Gastrocnemius medialis (tissue), 4 donors: ENCODE measurements at regions not wholly inside any gene's neighbourhood (a gene's known extent, or its start where the extent isn't known, plus 50 kb on each side); places are given as distances from the start of the nearest gene placed in this dataset.

ENCODE experiments used
- ATAC-seq, 2 donors: fragments of 150-250 bp; one replicate each; pipeline ENCODE4 v1.9.1; 2016
- DNase-seq, 2 donors: peaks; one replicate each; pipeline ENCODE4 v3.0.0-alpha.2; 2019
- H3K27ac ChIP-seq, 4 donors: fragments of 200-600 bp; sonication (generic); 1 replicate in 1 of 4; 2 replicates in 3 of 4; pipeline ENCODE4 v1.5.1; 2016 to 2018; ENCODE audit warnings: mild to moderate bottlenecking in 2 of 4, moderate library complexity in 1 of 4
- H3K27me3 ChIP-seq, 3 donors: fragments of 200-600 bp; sonication (generic) in 2 of 3; 1 replicate in 1 of 3; 2 replicates in 2 of 3; pipeline versions ENCODE4 v1.5.1 to v1.6.0; 2016 to 2019; ENCODE audit warnings: mild to moderate bottlenecking in 1 of 3, moderate library complexity in 1 of 3
- H3K36me3 ChIP-seq, 2 donors: fragments of 200-600 bp; sonication (generic) in 1 of 2; one replicate each; pipeline ENCODE4 v1.5.1; 2017 to 2018
- H3K4me1 ChIP-seq, 2 donors: fragments of 200-600 bp; sonication (generic) in 1 of 2; one replicate each; pipeline ENCODE4 v1.5.1; 2016 to 2017; ENCODE audit warnings: mild to moderate bottlenecking in 2 of 2
- H3K4me3 ChIP-seq, 4 donors: fragments of 200-600 bp; sonication (generic) in 3 of 4; 1 replicate in 1 of 4; 2 replicates in 3 of 4; pipeline ENCODE4 v1.5.1; 2016 to 2019; ENCODE audit warnings: mild to moderate bottlenecking in 2 of 4
- H3K9me3 ChIP-seq, 3 donors: fragments of 200-600 bp; sonication (generic) in 2 of 3; 1 replicate in 1 of 3; 2 replicates in 2 of 3; pipeline ENCODE4 v1.5.1; 2016 to 2019
- POLR2A ChIP-seq, 2 donors: fragments of 450-650 bp; IDR thresholded peaks; one replicate each; pipeline ENCODE4 v1.6.1; 2017; ENCODE audit warnings: antibody characterized with exemption in 2 of 2, mild to moderate bottlenecking in 2 of 2, moderate library complexity in 2 of 2
- in situ Hi-C, 4 donors: fragments of 200-750 bp; cut with MboI; loops; one replicate each; pipeline versions ENCODE4 v1.15.0 to v1.8.0; 2017; ENCODE audit warnings: low sequenced_read_pairs in 4 of 4
- intact Hi-C: fragments of 100-400 bp; cut with DNase I; formaldehyde crosslinking; loops from one replicate; pipeline ENCODE4 v1.15.1; 2023; ENCODE audit warnings: low total_unique reads
- TF ChIP-seq, protein P1 (sequence below), 5 experiments: fragments of 450-650 bp in 3 of 5; fragments of 200-600 bp in 2 of 5; sonication (generic) in 2 of 5; IDR thresholded peaks in 4 of 5; conservative IDR thresholded peaks in 1 of 5; 1 replicate in 4 of 5; 2 replicates in 1 of 5; pipeline ENCODE4 v1.5.1; 2016 to 2019; ENCODE audit warnings: antibody characterized with exemption in 5 of 5, mild to moderate bottlenecking in 3 of 5, moderate library complexity in 3 of 5

DNA sequence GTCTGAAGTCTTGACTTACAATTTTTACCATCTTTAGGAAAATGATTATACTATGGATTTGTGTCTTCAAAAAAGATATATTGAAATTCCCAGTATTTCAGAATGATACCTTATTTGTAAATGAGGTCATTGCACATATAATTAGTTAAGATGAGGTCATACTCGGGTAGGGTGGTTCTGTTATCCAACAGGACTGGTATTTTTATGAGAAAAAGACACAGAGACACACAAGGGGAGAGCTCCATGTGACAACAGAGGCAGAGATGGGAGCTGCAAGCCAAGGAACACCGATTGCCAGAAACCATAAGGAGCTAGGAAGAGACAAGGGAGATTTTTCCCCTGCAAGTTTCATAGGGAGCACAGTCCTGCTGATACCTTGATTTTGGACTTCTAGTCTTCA lies 356.9 kb downstream of the ARL4A start:
- H3K9me3 ChIP-seq, result no peaks in the 10 kb centered on the region
- intact Hi-C loops, result no loop called here
- no peaks in the 10 kb centered on the region for H3K36me3 ChIP-seq
- no peaks in the 10 kb centered on the region for H3K27me3 ChIP-seq
- no peak for DNase-seq
- TF ChIP-seq, protein P1, sequence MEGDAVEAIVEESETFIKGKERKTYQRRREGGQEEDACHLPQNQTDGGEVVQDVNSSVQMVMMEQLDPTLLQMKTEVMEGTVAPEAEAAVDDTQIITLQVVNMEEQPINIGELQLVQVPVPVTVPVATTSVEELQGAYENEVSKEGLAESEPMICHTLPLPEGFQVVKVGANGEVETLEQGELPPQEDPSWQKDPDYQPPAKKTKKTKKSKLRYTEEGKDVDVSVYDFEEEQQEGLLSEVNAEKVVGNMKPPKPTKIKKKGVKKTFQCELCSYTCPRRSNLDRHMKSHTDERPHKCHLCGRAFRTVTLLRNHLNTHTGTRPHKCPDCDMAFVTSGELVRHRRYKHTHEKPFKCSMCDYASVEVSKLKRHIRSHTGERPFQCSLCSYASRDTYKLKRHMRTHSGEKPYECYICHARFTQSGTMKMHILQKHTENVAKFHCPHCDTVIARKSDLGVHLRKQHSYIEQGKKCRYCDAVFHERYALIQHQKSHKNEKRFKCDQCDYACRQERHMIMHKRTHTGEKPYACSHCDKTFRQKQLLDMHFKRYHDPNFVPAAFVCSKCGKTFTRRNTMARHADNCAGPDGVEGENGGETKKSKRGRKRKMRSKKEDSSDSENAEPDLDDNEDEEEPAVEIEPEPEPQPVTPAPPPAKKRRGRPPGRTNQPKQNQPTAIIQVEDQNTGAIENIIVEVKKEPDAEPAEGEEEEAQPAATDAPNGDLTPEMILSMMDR (IDR thresholded peaks at IDR 0.05 in 4 of 5, conservative IDR thresholded peaks at IDR 0.05 in 1 of 5), result no peak
- no peak for TF ChIP-seq POLR2A (IDR thresholded peaks at IDR 0.05)
- H3K27ac ChIP-seq, result no peak overlapping the region
- ATAC-seq, result no peak
- no peak overlapping the region for H3K4me3 ChIP-seq
- H3K4me1 ChIP-seq, result no peaks in the 10 kb centered on the region
- in situ Hi-C loops, result no loop called here

GRCh38 chr7:13047061-13047460 lies 359.6 kb downstream of the ARL4A start:
- H3K4me3 ChIP-seq, result no peak overlapping the region
- TF ChIP-seq POLR2A (IDR thresholded peaks at IDR 0.05), result no peak
- TF ChIP-seq, protein P1 (IDR thresholded peaks at IDR 0.05 in 4 of 5, conservative IDR thresholded peaks at IDR 0.05 in 1 of 5), result no peak
- intact Hi-C loops, result no loop called here
- in situ Hi-C loops, result no loop called here
- H3K4me1 ChIP-seq, result no peaks in the 10 kb centered on the region
- H3K36me3 ChIP-seq, result no peaks in the 10 kb centered on the region
- no peak for DNase-seq
- no peak overlapping the region for H3K27ac ChIP-seq
- no peaks in the 10 kb centered on the region for H3K9me3 ChIP-seq
- H3K27me3 ChIP-seq, result no peaks in the 10 kb centered on the region
- no peak for ATAC-seq

DNA sequence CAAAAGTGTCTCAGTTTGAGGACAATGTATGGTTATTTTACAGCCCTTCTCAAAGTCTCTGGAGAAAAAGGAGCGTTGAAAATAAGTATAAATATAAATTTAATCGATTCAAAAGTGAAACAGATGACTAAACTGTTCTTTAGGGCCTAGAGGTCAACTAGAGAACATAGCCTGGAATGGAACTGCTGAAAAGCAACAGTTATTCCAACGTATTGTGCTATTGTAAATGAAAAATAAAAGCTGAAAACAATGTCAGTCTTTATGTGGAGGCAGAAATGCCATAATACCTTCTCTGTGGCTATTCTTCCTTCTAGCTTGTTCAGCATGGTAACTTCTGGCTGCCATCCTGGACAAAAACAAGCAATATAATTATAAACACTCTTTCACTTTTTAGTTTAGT lies 362.5 kb downstream of the ARL4A start:
- in situ Hi-C loops, result no loop called here

DNA sequence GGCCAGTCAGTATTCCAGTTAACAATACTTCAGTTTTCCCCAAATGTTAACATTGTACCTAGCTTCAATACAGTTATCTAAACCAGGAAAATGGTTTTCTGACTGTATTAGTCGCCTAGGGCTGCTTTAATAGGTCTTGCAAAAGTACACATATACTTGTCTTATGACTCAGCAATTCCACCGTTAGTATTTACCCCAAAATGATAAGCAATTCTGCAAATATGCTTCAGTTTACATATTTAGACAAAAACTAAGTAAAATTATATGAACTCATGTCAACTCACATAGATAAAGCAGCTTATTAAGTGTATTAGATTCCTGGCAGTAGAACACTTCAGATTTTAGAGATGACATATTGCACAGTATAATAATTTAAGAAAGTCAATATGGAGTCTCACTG lies 363.3 kb downstream of the ARL4A start:
- no peaks in the 10 kb centered on the region for H3K27me3 ChIP-seq
- ATAC-seq (no peak), DNase-seq (no peak)
- no peak overlapping the region for H3K27ac ChIP-seq
- H3K4me3 ChIP-seq, result no peak overlapping the region
- H3K4me1 ChIP-seq, result no peaks in the 10 kb centered on the region
- no peaks in the 10 kb centered on the region for H3K36me3 ChIP-seq
- in situ Hi-C loops, result no loop called here
- H3K9me3 ChIP-seq, result no peaks in the 10 kb centered on the region
- TF ChIP-seq POLR2A (IDR thresholded peaks at IDR 0.05), result no peak
- TF ChIP-seq, protein P1 (IDR thresholded peaks at IDR 0.05 in 4 of 5, conservative IDR thresholded peaks at IDR 0.05 in 1 of 5), result no peak
- intact Hi-C loops, result no loop called here

More for the DNA sequence above, 362.5 kb downstream of the ARL4A start:
- H3K4me1 ChIP-seq, result no peaks in the 10 kb centered on the region
- TF ChIP-seq POLR2A (IDR thresholded peaks at IDR 0.05), result no peak
- TF ChIP-seq, protein P1 (IDR thresholded peaks at IDR 0.05 in 4 of 5, conservative IDR thresholded peaks at IDR 0.05 in 1 of 5), result no peak
- no peaks in the 10 kb centered on the region for H3K36me3 ChIP-seq
- no peak overlapping the region for H3K27ac ChIP-seq
- ATAC-seq, result no peak
- no peaks in the 10 kb centered on the region for H3K27me3 ChIP-seq
- H3K9me3 ChIP-seq, result no peaks in the 10 kb centered on the region
- no peak for DNase-seq
- no peak overlapping the region for H3K4me3 ChIP-seq
- intact Hi-C loops, result no loop called here

- H3K27ac ChIP-seq, result no peak overlapping the region
- H3K27me3 ChIP-seq, result no peaks in the 10 kb centered on the region
- in situ Hi-C loops (no loop called here), intact Hi-C loops (no loop called here)
- no peaks in the 10 kb centered on the region for H3K36me3 ChIP-seq
- no peak for DNase-seq
- H3K4me3 ChIP-seq, result no peak overlapping the region
- no peaks in the 10 kb centered on the region for H3K4me1 ChIP-seq
- TF ChIP-seq POLR2A (IDR thresholded peaks at IDR 0.05), result no peak
- TF ChIP-seq, protein P1 (IDR thresholded peaks at IDR 0.05 in 4 of 5, conservative IDR thresholded peaks at IDR 0.05 in 1 of 5), result no peak
- no peaks in the 10 kb centered on the region for H3K9me3 ChIP-seq
- ATAC-seq, result no peak
These were observed 368.4 kb downstream of the ARL4A start for GRCh38 chr7:13055732-13056368.
